NCI-H1105 treated with DMSO at 0.1 percent for 48 hours (cell line): ENCODE measurements at regions not wholly inside any gene's neighbourhood (a gene's known extent, or its start where the extent isn't known, plus 50 kb on each side); places are given as distances from the start of the nearest gene placed in this dataset.
A peak's percentile ranks its signal among the peaks of the same experiment; 100 is the strongest.
"Not testable (repeated sequence)": the region's sequence is repeated elsewhere in the genome, so short reads cannot be mapped to it uniquely, and the experiment has no call there.

ENCODE experiments used
- DNase-seq: peaks from one replicate; lab custom pipeline; 2025; lab: John Stamatoyannopoulos, UW

- DNase-seq: no peak
Observed at GRCh38 chrX:52261125-52261462, 76.4 kb downstream of the MAGED4 start.

DNA sequence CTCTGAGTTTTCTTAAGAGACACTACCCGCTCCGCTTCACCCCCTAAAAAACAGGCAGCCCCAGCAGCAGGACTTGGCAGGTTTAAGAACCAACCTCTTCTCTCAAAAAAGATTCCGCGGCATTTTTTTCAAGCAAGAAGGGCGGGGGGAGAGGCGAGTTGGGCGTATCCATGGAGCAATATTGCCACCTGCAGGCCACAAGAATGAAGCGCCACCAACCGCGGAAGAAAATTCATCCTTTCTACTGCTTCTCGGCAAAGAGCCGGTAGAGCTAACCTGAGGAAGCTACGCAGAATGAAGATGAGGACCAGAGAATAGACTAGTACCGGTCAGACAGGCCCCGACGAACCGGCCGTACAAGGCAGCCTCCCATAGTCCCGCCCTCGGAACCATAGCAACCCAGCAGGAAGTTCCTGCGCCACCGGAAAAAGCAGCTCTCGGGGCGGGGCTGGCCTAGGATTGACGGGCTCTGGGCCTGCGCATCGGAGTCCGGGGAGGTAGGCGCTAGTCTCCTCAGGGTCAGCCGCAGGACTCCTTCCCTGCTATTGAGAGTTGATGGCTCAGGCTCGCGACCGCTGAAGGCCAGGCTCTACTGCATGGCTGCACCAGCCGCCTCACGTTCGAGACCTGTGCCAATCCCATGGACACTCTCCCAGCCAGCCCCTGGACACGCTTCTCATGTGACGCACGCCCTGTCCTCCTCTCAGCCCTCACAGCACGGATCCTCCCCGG, 76.9 kb downstream of the MAGED4 start:
- DNase-seq: peak; percentile 82

DNA sequence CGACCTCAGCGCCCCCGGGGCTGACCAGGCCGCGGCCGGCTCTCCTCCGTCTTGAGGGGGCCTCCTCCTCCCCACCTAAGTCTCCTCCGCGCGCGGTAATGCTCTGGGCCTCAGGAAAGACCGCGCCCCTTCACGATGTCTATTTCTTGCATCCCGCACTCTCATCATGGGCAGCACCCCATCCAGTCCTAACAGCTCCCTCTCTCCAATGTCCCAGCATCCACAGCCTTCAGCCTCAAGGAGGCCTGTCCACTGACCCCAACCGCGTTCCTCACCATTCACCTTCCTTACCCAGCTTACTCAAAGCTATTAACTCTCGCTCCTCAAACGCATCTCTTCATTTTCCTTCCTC, 77.5 kb downstream of the MAGED4 start:
- no peak for DNase-seq

DNA sequence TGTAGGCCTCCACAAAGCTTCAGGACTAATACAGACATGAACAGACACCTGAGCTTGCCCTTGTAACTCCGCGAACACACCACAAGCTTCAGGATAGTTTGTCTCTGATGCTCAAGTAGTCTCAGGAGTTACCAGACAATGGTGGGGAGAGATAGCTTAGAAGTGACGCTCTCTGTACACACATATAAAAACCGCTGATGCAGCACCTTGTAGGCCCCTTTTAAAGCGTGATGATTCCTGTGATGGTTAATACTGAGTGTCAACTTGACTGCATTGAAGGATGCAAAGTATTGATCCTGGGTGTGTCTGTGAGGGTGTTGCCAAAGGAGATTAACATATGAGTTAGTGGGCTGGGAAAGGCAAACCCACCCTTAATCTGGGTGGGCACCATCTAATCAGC, 78.7 kb downstream of the MAGED4 start:
- no peak for DNase-seq

DNA sequence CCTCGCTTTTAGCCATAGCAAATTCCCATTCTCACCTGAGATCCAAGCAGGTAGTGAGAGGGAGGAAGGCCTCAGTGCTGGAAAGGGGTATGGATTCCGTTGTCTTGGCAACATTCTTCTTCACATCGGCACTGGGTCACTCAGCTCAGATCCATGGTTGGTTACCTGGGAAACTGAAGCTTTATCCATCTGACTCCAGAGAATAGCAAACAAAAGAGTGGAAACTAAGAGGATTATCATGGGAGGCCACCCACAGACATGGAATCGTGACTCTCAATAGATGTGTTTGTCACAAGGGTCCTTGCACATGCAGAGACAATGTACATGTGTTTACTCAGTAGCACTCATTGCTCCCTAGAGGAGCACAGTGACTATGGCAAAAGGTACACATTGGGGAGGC, 81.0 kb downstream of the MAGED4 start:
- DNase-seq: no peak

DNA sequence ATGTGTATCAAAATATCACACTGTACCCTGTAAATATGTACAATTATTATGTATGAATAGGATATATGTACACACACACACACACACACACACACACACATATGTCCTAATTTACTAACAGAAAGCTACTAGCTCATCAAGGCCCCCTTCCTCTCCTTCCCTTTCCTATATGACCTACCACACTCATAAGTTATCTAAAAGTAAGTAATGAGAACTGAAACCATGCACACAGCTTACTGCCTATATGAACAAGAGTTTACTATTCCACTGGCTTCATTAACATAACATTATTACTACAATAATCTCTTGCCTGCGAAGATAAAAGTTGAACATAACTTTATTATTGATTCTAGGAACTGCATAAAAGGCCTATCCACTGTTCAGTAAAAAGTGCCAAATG, 83.8 kb downstream of the MAGED4 start:
- not testable (repeated sequence) for DNase-seq

DNA sequence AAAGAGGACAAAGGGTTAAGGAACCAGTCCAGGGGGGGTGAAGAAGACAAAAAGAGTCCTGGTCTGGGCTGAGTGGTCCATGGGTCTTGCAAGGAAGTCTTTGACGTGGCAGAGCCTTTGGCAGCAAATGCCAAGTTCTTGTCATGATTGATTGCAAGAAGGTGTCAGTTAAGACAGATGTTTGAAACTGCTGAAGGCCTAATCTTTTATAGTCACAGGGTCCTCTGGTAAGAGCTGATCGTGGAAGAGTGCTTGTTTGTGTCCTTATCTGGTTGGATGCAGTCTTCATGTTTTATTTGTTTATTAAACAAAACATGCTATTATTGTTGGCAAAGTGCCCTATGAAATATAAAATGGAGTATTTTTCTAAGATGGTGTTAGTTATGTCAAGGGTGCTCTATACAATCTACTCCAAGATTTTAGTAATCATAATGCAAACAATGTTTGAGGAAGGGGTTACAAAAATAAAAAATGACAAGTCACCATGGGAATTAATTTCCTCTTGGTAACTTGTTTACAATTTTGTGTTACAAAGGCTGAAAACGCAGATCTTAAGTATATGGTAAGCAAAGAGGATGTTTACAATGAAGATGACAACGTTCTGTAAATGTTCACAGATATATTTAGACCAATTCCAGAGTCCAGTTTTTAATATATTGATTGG, 85.9 kb downstream of the MAGED4 start:
- DNase-seq: no peak

GRCh38 chrX:52271206-52271605, 86.5 kb downstream of the MAGED4 start:
- no peak for DNase-seq

- no peak for DNase-seq
Observed at GRCh38 chrX:52277666-52278065, 91.2 kb upstream of the XAGE2 start.

- DNase-seq: no peak
Observed at GRCh38 chrX:52280812-52281211, 88.0 kb upstream of the XAGE2 start.

GRCh38 chrX:52284865-52285264, 84.0 kb upstream of the XAGE2 start:
- DNase-seq: no peak

DNA sequence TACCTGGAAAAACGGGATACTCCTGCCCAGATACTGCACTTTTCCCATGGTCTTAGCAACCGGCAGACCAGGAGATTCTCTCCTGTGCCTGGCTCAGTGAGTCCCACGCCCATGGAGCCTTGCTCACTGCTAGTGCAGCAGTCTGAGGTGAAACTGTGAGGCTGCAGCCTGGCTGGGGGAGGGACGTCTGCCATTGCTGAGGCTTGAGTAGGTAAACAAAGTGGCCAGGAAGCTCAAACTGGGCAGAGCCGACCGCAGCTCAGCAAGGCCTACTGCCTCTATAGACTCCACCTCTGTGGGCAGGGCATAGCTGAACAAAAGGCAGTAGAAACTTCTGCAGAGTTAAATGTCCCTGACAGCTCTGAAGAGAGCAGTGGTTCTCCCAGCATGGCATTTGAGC, 69.9 kb upstream of the XAGE2 start:
- DNase-seq: not testable (repeated sequence)

DNA sequence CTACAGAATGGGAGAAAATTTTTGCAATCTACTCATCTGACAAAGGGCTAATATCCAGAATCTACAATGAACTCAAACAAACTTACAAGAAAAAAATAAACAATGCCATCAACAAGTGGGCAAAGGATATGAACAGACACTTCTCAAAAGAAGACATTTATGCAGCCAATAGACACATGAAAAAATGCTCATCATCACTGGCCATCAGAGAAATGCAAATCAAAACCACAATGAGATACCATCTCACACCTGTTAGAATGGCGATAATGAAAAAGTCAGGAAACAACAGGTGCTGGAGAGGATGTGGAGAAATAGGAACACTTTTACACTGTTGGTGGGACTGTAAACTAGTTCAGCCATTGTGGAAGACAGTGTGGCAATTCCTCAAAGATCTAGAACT, 60.3 kb upstream of the XAGE2 start:
- not testable (repeated sequence) for DNase-seq
